ENCODE measurements at regions not wholly inside any gene's neighbourhood (a gene's known extent, or its start where the extent isn't known, plus 50 kb on each side); places are given as distances from the start of the nearest gene placed in this dataset.
"Not testable (repeated sequence)": the region's sequence is repeated elsewhere in the genome, so short reads cannot be mapped to it uniquely, and the experiment has no call there.

DNA sequence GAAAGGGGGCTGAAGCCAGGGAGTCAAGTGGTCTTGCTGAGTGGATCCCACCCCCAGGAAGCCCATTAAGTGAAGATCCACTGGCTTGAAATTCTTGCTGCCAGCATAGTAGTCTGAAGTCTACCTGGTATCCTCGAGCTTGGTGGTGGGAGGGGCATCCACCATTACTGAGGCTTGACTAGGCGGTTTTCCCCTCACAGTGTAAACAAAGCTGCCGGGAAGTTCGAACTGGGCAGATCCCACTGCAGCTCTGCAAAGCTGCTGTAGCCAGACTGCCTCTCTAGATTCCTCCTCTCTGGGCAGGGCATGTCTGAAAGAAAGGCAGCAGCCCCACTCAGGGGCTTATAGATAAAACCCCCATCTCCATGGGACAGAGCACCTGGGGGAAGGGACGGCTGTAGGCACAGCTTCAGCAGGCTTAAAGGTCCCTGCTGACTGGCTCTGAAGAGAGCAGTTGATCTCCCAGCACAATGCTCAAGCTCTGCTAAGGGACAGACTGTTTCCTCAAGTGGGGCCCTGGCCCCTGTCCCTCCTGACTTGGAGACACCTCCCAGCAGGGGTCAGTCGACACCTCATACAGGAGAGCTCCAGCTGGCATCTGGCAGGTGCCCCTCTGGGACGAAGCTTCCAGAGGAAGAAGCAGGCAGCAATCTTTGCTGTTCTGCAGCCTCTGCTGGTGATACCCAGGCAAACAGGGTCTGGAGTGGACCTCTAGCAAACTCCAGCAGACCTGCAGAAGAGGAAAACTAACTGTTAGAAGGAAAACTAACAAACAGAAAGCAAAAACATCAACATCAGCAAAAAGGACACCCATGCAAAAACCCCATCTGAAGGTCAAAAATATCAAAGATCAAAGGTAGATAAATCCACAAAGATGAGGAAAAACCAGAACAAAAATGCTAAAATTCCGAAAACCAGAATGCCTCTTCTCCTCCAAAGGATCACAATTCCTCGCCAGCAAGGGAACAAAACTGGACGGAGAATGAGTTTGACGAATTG, 140.6 kb downstream of the FAM170A start:
- TF ChIP-seq, protein P1, sequence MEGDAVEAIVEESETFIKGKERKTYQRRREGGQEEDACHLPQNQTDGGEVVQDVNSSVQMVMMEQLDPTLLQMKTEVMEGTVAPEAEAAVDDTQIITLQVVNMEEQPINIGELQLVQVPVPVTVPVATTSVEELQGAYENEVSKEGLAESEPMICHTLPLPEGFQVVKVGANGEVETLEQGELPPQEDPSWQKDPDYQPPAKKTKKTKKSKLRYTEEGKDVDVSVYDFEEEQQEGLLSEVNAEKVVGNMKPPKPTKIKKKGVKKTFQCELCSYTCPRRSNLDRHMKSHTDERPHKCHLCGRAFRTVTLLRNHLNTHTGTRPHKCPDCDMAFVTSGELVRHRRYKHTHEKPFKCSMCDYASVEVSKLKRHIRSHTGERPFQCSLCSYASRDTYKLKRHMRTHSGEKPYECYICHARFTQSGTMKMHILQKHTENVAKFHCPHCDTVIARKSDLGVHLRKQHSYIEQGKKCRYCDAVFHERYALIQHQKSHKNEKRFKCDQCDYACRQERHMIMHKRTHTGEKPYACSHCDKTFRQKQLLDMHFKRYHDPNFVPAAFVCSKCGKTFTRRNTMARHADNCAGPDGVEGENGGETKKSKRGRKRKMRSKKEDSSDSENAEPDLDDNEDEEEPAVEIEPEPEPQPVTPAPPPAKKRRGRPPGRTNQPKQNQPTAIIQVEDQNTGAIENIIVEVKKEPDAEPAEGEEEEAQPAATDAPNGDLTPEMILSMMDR (conservative IDR thresholded peaks at IDR 0.05; ENCODE audit: low read depth, low read length): not testable (repeated sequence)
- TF ChIP-seq EZH2 (IDR thresholded peaks at IDR 0.05; ENCODE audit: borderline replicate concordance, low read depth, low read length, poor library complexity, severe bottlenecking): not testable (repeated sequence)
